Gastrocnemius medialis (tissue), 4 donors: ENCODE measurements at regions not wholly inside any gene's neighbourhood (a gene's known extent, or its start where the extent isn't known, plus 50 kb on each side); places are given as distances from the start of the nearest gene placed in this dataset.

Experiments
- ATAC-seq, 2 donors: fragments of 150-250 bp; one replicate each; pipeline ENCODE4 v1.9.1; 2016
- DNase-seq, 2 donors: peaks; one replicate each; pipeline ENCODE4 v3.0.0-alpha.2; 2019
- H3K27ac ChIP-seq, 4 donors: fragments of 200-600 bp; sonication (generic); 1 replicate in 1 of 4; 2 replicates in 3 of 4; pipeline ENCODE4 v1.5.1; 2016 to 2018; ENCODE audit warnings: mild to moderate bottlenecking in 2 of 4, moderate library complexity in 1 of 4
- H3K27me3 ChIP-seq, 3 donors: fragments of 200-600 bp; sonication (generic) in 2 of 3; 1 replicate in 1 of 3; 2 replicates in 2 of 3; pipeline versions ENCODE4 v1.5.1 to v1.6.0; 2016 to 2019; ENCODE audit warnings: mild to moderate bottlenecking in 1 of 3, moderate library complexity in 1 of 3
- H3K36me3 ChIP-seq, 2 donors: fragments of 200-600 bp; sonication (generic) in 1 of 2; one replicate each; pipeline ENCODE4 v1.5.1; 2017 to 2018
- H3K4me1 ChIP-seq, 2 donors: fragments of 200-600 bp; sonication (generic) in 1 of 2; one replicate each; pipeline ENCODE4 v1.5.1; 2016 to 2017; ENCODE audit warnings: mild to moderate bottlenecking in 2 of 2
- H3K4me3 ChIP-seq, 4 donors: fragments of 200-600 bp; sonication (generic) in 3 of 4; 1 replicate in 1 of 4; 2 replicates in 3 of 4; pipeline ENCODE4 v1.5.1; 2016 to 2019; ENCODE audit warnings: mild to moderate bottlenecking in 2 of 4
- H3K9me3 ChIP-seq, 3 donors: fragments of 200-600 bp; sonication (generic) in 2 of 3; 1 replicate in 1 of 3; 2 replicates in 2 of 3; pipeline ENCODE4 v1.5.1; 2016 to 2019
- POLR2A ChIP-seq, 2 donors: fragments of 450-650 bp; IDR thresholded peaks; one replicate each; pipeline ENCODE4 v1.6.1; 2017; ENCODE audit warnings: antibody characterized with exemption in 2 of 2, mild to moderate bottlenecking in 2 of 2, moderate library complexity in 2 of 2
- in situ Hi-C, 4 donors: fragments of 200-750 bp; cut with MboI; loops; one replicate each; pipeline versions ENCODE4 v1.15.0 to v1.8.0; 2017; ENCODE audit warnings: low sequenced_read_pairs in 4 of 4
- intact Hi-C: fragments of 100-400 bp; cut with DNase I; formaldehyde crosslinking; loops from one replicate; pipeline ENCODE4 v1.15.1; 2023; ENCODE audit warnings: low total_unique reads
- TF ChIP-seq, protein P1 (sequence below), 5 experiments: fragments of 450-650 bp in 3 of 5; fragments of 200-600 bp in 2 of 5; sonication (generic) in 2 of 5; IDR thresholded peaks in 4 of 5; conservative IDR thresholded peaks in 1 of 5; 1 replicate in 4 of 5; 2 replicates in 1 of 5; pipeline ENCODE4 v1.5.1; 2016 to 2019; ENCODE audit warnings: antibody characterized with exemption in 5 of 5, mild to moderate bottlenecking in 3 of 5, moderate library complexity in 3 of 5

DNA sequence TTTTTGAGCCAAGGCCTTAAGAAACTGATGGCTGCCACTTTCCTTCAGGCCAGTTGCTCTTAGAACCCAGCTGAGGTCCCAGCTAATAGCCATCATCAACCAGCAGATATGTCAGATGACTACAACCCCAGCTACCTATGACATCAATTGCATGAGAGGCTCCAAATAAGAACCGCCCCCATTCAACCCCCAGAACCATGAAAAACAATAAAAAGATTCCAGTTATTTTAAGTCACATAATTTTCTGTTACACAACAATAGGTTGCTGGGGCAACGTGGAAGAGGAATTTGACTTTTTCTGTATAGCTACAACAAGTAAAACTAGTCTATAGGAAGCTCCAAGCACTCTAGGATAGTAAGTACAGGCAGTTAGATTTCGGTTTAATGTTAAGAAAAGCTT, 216.3 kb upstream of the MTNR1B start:
- intact Hi-C loops, result no loop called here
- in situ Hi-C loops, result no loop called here
- no peaks in the 10 kb centered on the region for H3K9me3 ChIP-seq
- no peak overlapping the region for H3K4me3 ChIP-seq
- H3K27ac ChIP-seq, result no peak overlapping the region
- no peaks in the 10 kb centered on the region for H3K4me1 ChIP-seq
- no peak for TF ChIP-seq POLR2A (IDR thresholded peaks at IDR 0.05)
- TF ChIP-seq, protein P1, sequence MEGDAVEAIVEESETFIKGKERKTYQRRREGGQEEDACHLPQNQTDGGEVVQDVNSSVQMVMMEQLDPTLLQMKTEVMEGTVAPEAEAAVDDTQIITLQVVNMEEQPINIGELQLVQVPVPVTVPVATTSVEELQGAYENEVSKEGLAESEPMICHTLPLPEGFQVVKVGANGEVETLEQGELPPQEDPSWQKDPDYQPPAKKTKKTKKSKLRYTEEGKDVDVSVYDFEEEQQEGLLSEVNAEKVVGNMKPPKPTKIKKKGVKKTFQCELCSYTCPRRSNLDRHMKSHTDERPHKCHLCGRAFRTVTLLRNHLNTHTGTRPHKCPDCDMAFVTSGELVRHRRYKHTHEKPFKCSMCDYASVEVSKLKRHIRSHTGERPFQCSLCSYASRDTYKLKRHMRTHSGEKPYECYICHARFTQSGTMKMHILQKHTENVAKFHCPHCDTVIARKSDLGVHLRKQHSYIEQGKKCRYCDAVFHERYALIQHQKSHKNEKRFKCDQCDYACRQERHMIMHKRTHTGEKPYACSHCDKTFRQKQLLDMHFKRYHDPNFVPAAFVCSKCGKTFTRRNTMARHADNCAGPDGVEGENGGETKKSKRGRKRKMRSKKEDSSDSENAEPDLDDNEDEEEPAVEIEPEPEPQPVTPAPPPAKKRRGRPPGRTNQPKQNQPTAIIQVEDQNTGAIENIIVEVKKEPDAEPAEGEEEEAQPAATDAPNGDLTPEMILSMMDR (IDR thresholded peaks at IDR 0.05 in 4 of 5, conservative IDR thresholded peaks at IDR 0.05 in 1 of 5), result no peak
- no peaks in the 10 kb centered on the region for H3K27me3 ChIP-seq
- DNase-seq (no peak), ATAC-seq (no peak)
- no peaks in the 10 kb centered on the region for H3K36me3 ChIP-seq

DNA sequence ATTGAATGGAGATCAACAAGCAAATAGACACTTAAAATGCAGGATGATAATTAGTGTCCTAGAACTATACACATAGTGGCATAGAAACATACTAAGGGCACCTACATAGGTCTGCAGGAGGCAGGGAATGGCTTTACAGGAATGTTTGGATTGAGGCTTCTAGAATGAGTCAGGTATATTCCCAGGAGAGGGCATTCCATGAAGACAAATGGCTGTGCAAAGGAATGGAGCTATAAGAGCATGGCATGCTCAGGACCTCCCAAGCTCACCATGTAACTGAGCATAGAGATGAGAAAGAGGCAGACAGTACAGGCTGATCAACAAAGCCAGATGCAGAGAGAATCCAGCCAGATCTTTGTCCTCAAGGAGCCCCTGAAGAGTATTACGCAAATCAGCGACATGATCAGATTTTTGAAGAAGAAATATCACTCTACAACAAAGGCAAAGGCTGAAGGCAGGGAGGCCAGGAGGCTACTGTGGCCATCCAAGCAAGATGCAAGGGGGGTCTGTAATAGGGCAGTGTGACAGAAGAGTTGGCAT, 211.1 kb upstream of the MTNR1B start:
- in situ Hi-C loops, result no loop called here
- intact Hi-C loops, result no loop called here
- H3K4me1 ChIP-seq, result no peaks in the 10 kb centered on the region
- H3K9me3 ChIP-seq, result no peaks in the 10 kb centered on the region
- H3K4me3 ChIP-seq, result no peak overlapping the region
- no peak overlapping the region for H3K27ac ChIP-seq
- H3K27me3 ChIP-seq, result no peaks in the 10 kb centered on the region
- TF ChIP-seq, protein P1 (IDR thresholded peaks at IDR 0.05 in 4 of 5, conservative IDR thresholded peaks at IDR 0.05 in 1 of 5), result no peak
- TF ChIP-seq POLR2A (IDR thresholded peaks at IDR 0.05), result no peak
- peak in 1 of 2 donors; percentile 11 for DNase-seq
- no peaks in the 10 kb centered on the region for H3K36me3 ChIP-seq
- peak in 1 of 2 donors; percentile 26 for ATAC-seq

DNA sequence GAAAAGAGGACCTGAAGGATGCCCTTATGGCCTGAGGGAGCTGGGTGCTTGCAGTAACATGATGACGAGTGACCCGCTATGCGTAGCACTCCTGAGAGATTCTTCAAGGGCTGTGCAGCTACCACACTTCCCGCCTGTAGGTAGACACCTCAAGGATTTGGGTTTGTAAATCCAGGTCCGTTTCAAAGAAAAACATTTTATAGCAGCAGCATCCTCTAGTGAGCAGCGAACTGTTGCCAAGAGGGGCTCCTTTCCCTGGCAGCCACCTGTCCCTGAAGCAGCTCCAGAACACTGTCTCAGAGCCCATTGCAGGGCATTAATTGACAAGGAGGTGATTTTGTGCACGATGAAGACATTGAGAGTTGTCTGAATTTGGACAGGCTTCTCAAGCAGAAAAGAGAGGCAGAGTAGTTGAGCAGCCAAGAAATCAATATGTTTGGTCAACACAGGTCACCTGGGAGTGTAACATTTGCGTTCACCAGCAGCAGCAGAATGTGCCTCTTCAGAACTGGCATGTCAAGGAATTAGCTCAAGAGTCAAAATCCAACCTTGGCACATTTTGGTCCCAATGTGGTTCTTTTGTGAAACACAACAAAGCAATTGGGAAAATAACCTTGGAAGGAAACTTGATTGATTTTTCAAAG, 209.8 kb upstream of the MTNR1B start:
- DNase-seq (no peak), ATAC-seq (no peak)
- H3K36me3 ChIP-seq, result no peaks in the 10 kb centered on the region
- H3K27ac ChIP-seq, result no peak overlapping the region
- no peak for TF ChIP-seq POLR2A (IDR thresholded peaks at IDR 0.05)
- TF ChIP-seq, protein P1 (IDR thresholded peaks at IDR 0.05 in 4 of 5, conservative IDR thresholded peaks at IDR 0.05 in 1 of 5), result no peak
- H3K4me1 ChIP-seq, result no peaks in the 10 kb centered on the region
- no peaks in the 10 kb centered on the region for H3K9me3 ChIP-seq
- intact Hi-C loops, result no loop called here
- no peak overlapping the region for H3K4me3 ChIP-seq
- H3K27me3 ChIP-seq, result no peaks in the 10 kb centered on the region
- in situ Hi-C loops, result no loop called here

DNA sequence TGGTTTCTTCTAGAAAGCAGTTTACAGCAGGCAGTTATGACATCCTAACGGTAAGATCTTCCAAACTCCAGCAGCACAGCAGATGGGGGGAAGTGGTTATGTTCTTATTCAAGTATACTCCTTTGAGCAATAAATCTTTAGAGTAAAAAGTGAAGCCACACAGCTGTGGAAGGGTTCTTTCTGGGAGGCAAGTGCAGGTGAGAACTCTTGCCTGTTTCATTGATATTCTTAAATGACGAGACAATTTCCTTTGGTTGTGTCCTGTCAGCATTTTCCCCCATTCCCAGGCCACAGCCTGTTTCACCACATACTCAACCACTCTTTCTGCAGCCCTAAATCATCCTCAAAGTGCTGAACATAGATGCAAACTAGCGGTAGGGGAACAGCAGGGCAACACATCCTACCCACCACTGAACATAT, 207.3 kb upstream of the MTNR1B start:
- H3K9me3 ChIP-seq, result no peaks in the 10 kb centered on the region
- ATAC-seq (no peak), DNase-seq (no peak)
- H3K27ac ChIP-seq, result no peak overlapping the region
- no peak for TF ChIP-seq POLR2A (IDR thresholded peaks at IDR 0.05)
- TF ChIP-seq, protein P1 (IDR thresholded peaks at IDR 0.05 in 4 of 5, conservative IDR thresholded peaks at IDR 0.05 in 1 of 5), result no peak
- intact Hi-C loops (no loop called here), in situ Hi-C loops (no loop called here)
- H3K4me3 ChIP-seq, result no peak overlapping the region
- no peaks in the 10 kb centered on the region for H3K27me3 ChIP-seq
- no peaks in the 10 kb centered on the region for H3K36me3 ChIP-seq
- no peaks in the 10 kb centered on the region for H3K4me1 ChIP-seq

DNA sequence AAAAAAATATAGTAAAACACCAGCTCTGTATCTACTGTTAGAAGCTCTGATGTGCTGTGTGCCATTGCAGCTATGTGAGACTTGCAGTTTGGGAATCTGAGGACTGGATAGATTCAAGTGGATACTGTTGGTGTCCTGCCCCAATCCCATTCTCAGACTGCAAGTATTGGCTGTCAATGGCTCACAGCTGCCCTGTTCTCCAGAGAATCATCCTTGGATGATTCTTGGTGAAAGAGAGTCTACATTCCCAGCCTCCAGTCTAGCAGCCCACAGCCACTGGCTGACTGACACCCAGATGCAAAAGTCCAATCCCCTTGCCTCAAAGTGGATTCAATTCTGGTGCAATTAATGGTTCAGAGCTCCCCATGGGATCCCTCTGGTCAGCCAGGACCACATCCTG, 206.1 kb upstream of the MTNR1B start:
- H3K27me3 ChIP-seq, result no peaks in the 10 kb centered on the region
- no peak overlapping the region for H3K4me3 ChIP-seq
- no peaks in the 10 kb centered on the region for H3K9me3 ChIP-seq
- H3K36me3 ChIP-seq, result no peaks in the 10 kb centered on the region
- DNase-seq, result no peak
- ATAC-seq, result no peak
- TF ChIP-seq, protein P1 (IDR thresholded peaks at IDR 0.05 in 4 of 5, conservative IDR thresholded peaks at IDR 0.05 in 1 of 5), result no peak
- no peak for TF ChIP-seq POLR2A (IDR thresholded peaks at IDR 0.05)
- no peaks in the 10 kb centered on the region for H3K4me1 ChIP-seq
- H3K27ac ChIP-seq, result no peak overlapping the region
- in situ Hi-C loops (no loop called here), intact Hi-C loops (no loop called here)
